GM18870 (cell line): ENCODE measurements at regions not wholly inside any gene's neighbourhood (a gene's known extent, or its start where the extent isn't known, plus 50 kb on each side); places are given as distances from the start of the nearest gene placed in this dataset.

ENCODE experiments used
- ATAC-seq: cut with Tn5 transposase; IDR thresholded peaks from one replicate; pipeline ENCODE4 v1.9.1; 2021; ENCODE audit warnings: moderate library complexity; ENCODE audit not compliant: unreplicated experiment

- no peak for ATAC-seq
Observed at GRCh38 chr6:4591218-4591617, 185.0 kb upstream of the CDYL start.

GRCh38 chr6:4589295-4589694 is 186.9 kb upstream of the CDYL start:
- no peak for ATAC-seq

- no peak for ATAC-seq
Observed at GRCh38 chr6:4588581-4588980, 187.6 kb upstream of the CDYL start.

GRCh38 chr6:4588163-4588562 is 188.0 kb upstream of the CDYL start:
- ATAC-seq, result no peak

GRCh38 chr6:4587171-4587570 is 189.0 kb upstream of the CDYL start:
- ATAC-seq, result no peak

GRCh38 chr6:4586469-4586859 is 189.7 kb upstream of the CDYL start:
- ATAC-seq, result no peak

GRCh38 chr6:4585682-4586468 is 190.3 kb upstream of the CDYL start:
- no peak for ATAC-seq

GRCh38 chr6:4584801-4585200 is 191.4 kb upstream of the CDYL start:
- no peak for ATAC-seq

- ATAC-seq, result no peak
Observed at GRCh38 chr6:4582506-4583417, 193.4 kb upstream of the CDYL start.

- no peak for ATAC-seq
Observed at GRCh38 chr6:4581468-4582385, 194.5 kb upstream of the CDYL start.

- no peak for ATAC-seq
Observed at GRCh38 chr6:4580361-4580760, 195.8 kb upstream of the CDYL start.

GRCh38 chr6:4577406-4577805 is 198.8 kb upstream of the CDYL start:
- no peak for ATAC-seq

- no peak for ATAC-seq
Observed at GRCh38 chr6:4575714-4576113, 200.5 kb upstream of the CDYL start.

GRCh38 chr6:4574007-4574406 is 202.2 kb upstream of the CDYL start:
- ATAC-seq, result no peak

- no peak for ATAC-seq
Observed at GRCh38 chr6:4571011-4571410, 205.2 kb upstream of the CDYL start.

- no peak for ATAC-seq
Observed at GRCh38 chr6:4568138-4568537, 208.1 kb upstream of the CDYL start.

- ATAC-seq, result no peak
Observed at GRCh38 chr6:4567141-4567540, 209.1 kb upstream of the CDYL start.

- no peak for ATAC-seq
Observed at GRCh38 chr6:4565301-4566250, 210.6 kb upstream of the CDYL start.

- ATAC-seq, result no peak
Observed at GRCh38 chr6:4564801-4565271, 211.4 kb upstream of the CDYL start.

- ATAC-seq, result no peak
Observed at GRCh38 chr6:4563877-4564276, 212.3 kb upstream of the CDYL start.
